Thoracic aorta (tissue), 2 donors: ENCODE measurements at regions not wholly inside any gene's neighbourhood (a gene's known extent, or its start where the extent isn't known, plus 50 kb on each side); places are given as distances from the start of the nearest gene placed in this dataset.

Source experiments
- ATAC-seq: fragments of 150-250 bp; one replicate; pipeline ENCODE4 v1.8.0; 2017; ENCODE audit warnings: low read depth; ENCODE audit not compliant: insufficient number of reproducible peaks, low FRiP score
- DNase-seq: peaks from one replicate; pipeline ENCODE4 v3.0.0-alpha.2; 2020; ENCODE audit warnings: low spot score
- H3K27ac ChIP-seq, 2 donors: fragments of 200-600 bp; sonication (generic); 1 replicate in 1 of 2; 2 replicates in 1 of 2; pipeline ENCODE4 v1.5.1; 2016; ENCODE audit warnings: mild to moderate bottlenecking in 2 of 2, moderate library complexity in 2 of 2
- H3K27me3 ChIP-seq: fragments of 200-600 bp; sonication (generic); replicated peaks from 2 replicates; pipeline ENCODE4 v1.6.0; 2016; ENCODE audit warnings: mild to moderate bottlenecking; ENCODE audit not compliant: insufficient read depth
- H3K36me3 ChIP-seq: fragments of 200-600 bp; sonication (generic); one replicate; pipeline ENCODE4 v1.5.1; 2016
- H3K4me1 ChIP-seq, 2 donors: fragments of 200-600 bp; sonication (generic); 1 replicate in 1 of 2; 2 replicates in 1 of 2; pipeline versions ENCODE4 v1.5.1 to v1.6.0; 2016; ENCODE audit warnings: low read depth in 2 of 2, mild to moderate bottlenecking in 1 of 2; ENCODE audit not compliant: control insufficient read depth in 1 of 2
- H3K4me3 ChIP-seq: fragments of 200-600 bp; sonication (generic); 2 replicates; pipeline ENCODE4 v1.5.1; 2016; ENCODE audit warnings: mild to moderate bottlenecking
- H3K9me3 ChIP-seq: fragments of 200-600 bp; sonication (generic); 2 replicates; pipeline ENCODE4 v1.5.1; 2016
- CTCF ChIP-seq: fragments of 200-600 bp; sonication (generic); IDR thresholded peaks from one replicate; pipeline ENCODE4 v1.5.1; 2019; ENCODE audit warnings: antibody characterized with exemption

DNA sequence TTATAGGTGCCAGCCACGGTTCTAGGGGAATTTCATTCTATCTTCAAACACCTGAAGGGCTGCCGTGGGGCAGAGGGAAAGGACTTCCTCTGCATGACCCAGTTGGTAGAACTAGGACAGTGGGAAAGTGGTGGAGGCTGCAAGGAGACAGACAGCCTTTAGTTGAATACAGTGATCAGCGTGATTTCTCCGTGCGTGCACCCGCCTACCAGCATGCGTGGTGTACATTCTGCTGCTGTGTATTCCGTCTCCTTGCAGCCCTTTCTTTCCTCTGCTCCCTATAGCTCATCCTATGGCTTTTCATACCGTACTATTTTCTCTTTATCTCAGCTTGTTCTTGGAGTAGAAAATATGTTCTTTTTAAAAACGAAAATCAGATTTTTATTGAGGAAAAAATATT lies 146.9 kb downstream of the MRM1 start:
- Histone ChIP-seq H3K27ac (no peak overlapping the region), H3K4me3 (no peak overlapping the region), H3K4me1 (no peaks in the 10 kb centered on the region), H3K36me3 (no peaks in the 10 kb centered on the region), H3K9me3 (no peaks in the 10 kb centered on the region), H3K27me3 (no peaks in the 10 kb centered on the region)
- no peak for TF ChIP-seq CTCF
- DNase-seq (no peak), ATAC-seq (no peak)

GRCh38 chr17:36749493-36749892 lies 148.1 kb downstream of the MRM1 start:
- DNase-seq = no peak
- Histone ChIP-seq H3K36me3 (no peaks in the 10 kb centered on the region), H3K4me3 (no peak overlapping the region), H3K4me1 (no peaks in the 10 kb centered on the region), H3K9me3 (no peaks in the 10 kb centered on the region), H3K27ac (no peak overlapping the region), H3K27me3 (no peaks in the 10 kb centered on the region)
- ATAC-seq = no peak
- TF ChIP-seq CTCF = no peak

DNA sequence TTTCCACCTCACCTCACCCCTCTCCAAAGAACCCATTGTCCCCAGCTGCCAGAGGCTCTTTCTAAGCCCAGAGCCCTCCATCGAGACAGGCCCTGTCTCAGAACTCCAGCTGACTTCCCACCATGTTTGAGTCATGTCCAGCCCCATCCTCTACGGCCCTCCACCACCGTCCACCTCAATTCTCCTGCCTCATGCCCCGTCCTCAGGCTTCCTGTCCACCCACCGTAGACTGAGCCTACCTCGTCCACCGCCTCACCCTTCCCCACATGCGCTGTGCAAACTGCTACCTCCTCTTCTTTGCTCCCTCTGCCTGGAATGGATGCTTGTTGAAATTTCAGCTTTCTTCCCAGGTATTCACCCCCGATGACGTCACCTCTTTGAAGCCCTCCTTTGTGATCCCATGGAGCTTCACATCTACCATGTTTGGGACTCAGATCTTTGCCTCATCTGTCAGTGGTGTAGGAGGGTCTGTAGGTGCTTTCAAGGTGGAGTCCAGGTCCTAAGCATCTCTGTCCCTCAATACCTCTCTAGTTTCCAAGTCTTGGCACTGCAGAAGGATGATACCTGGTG lies 149.0 kb downstream of the MRM1 start:
- no peak for DNase-seq
- no peak for ATAC-seq
- no peak for TF ChIP-seq CTCF
- no peaks in the 10 kb centered on the region for H3K4me1 ChIP-seq
- H3K36me3 ChIP-seq = no peaks in the 10 kb centered on the region
- H3K4me3 ChIP-seq = no peak overlapping the region
- H3K9me3 ChIP-seq = no peaks in the 10 kb centered on the region
- no peak overlapping the region for H3K27ac ChIP-seq
- no peaks in the 10 kb centered on the region for H3K27me3 ChIP-seq

DNA sequence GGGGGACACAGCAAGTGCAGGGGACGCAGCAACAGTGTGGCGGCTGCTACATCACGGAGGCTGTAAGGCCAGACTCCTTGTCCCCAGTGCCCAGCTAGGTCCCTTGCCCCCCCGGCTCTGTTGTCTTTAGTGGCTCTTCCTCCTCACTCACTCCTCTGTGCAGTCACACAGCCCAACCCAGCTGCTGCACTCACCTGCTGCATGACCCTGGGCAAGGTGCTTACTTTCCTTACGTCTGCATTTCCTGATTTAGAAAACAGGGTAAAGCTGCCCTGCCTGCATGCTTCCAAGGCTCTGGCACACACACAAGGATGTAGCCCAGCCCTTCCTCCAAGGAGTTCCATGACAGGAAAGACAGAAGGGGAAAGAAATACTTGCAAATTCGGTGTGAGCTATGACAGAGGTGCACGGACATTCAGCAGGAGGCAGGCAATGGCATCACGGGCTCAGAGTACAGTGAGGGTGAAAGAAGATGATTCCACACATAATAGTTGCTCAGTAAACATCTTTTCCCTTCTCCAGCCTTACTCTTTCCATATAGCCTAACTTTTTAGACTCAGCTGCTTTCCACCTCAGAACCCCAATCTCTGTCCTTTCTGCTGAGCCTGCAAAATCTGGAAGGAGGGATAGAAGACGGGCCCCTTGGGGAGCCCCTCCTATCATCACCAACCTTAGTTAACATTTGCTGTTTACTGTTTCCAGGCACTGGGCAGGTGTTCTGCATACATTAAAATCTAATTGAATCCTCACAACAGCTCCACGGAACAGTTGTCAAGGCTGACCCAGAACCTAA lies 150.9 kb downstream of the MRM1 start:
- Histone ChIP-seq H3K36me3 (no peaks in the 10 kb centered on the region), H3K4me1 (no peaks in the 10 kb centered on the region)

GRCh38 chr17:36755586-36755985 lies 154.2 kb downstream of the MRM1 start:
- Histone ChIP-seq H3K4me1 (no peaks in the 10 kb centered on the region), H3K4me3 (no peak overlapping the region), H3K27me3 (no peaks in the 10 kb centered on the region), H3K36me3 (no peaks in the 10 kb centered on the region), H3K9me3 (no peaks in the 10 kb centered on the region), H3K27ac (no peak overlapping the region)
- TF ChIP-seq CTCF = no peak
- DNase-seq (no peak), ATAC-seq (no peak)

More for the DNA sequence above, 150.9 kb downstream of the MRM1 start:
- no peak for TF ChIP-seq CTCF
- H3K9me3 ChIP-seq = no peaks in the 10 kb centered on the region
- no peak overlapping the region for H3K4me3 ChIP-seq
- no peak overlapping the region for H3K27ac ChIP-seq
- no peak for DNase-seq
- no peak for ATAC-seq
- no peaks in the 10 kb centered on the region for H3K27me3 ChIP-seq
